H1 (cell line): ENCODE measurements at regions not wholly inside any gene's neighbourhood (a gene's known extent, or its start where the extent isn't known, plus 50 kb on each side); places are given as distances from the start of the nearest gene placed in this dataset.

Experiments
- CTCF ChIA-PET: fragments of 300-600 bp; sonication (Branson Sonifier 250); formaldehyde crosslinking; loops from one replicate; lab custom pipeline; 2021; ENCODE audit not compliant: partially characterized antibody; lab: Charles Lee
- POLR2A ChIA-PET: fragments of 300-600 bp; sonication (Branson Sonifier 250); formaldehyde crosslinking; loops from one replicate; lab custom pipeline; 2021; ENCODE audit warnings: inconsistent platforms; ENCODE audit not compliant: partially characterized antibody; lab: Charles Lee
- DNase-seq, 2 experiments: peaks; one replicate each; pipeline versions ENCODE4 v3.0.0 to v3.0.0-alpha.2; 2010 to 2022; ENCODE audit warnings: low spot score in 2 of 2, low read depth in 1 of 2, mixed read lengths in 1 of 2
- FAIRE-seq: peaks from 2 replicates; lab custom pipeline; 2011; peaks lifted over from hg19 to GRCh38; lab: Jason Lieb, UNC
- H2AFZ ChIP-seq: 2 replicates; pipeline ENCODE4 v1.8.1; 2012; ENCODE audit warnings: low read length, inconsistent platforms
- H2AK5ac ChIP-seq: 2 replicates; pipeline ENCODE4 v1.6.1; 2013; ENCODE audit warnings: low read depth, low read length
- H2BK120ac ChIP-seq: replicated peaks from 2 replicates; pipeline ENCODE3; 2013; ENCODE audit warnings: low read depth, low read length, inconsistent platforms
- H2BK12ac ChIP-seq: 2 replicates; pipeline ENCODE4 v1.6.1; 2013; ENCODE audit warnings: low read depth, low read length
- H2BK15ac ChIP-seq: 2 replicates; pipeline ENCODE4 v1.6.1; 2013; ENCODE audit warnings: low read length
- H2BK20ac ChIP-seq: 2 replicates; pipeline ENCODE4 v1.6.1; 2013; ENCODE audit warnings: low read length
- H2BK5ac ChIP-seq: 2 replicates; pipeline ENCODE4 v1.6.1; 2013; ENCODE audit warnings: low read depth, low read length
- H3K14ac ChIP-seq: 2 replicates; pipeline ENCODE4 v1.6.1; 2013; ENCODE audit warnings: inconsistent platforms; ENCODE audit not compliant: insufficient read length
- H3K18ac ChIP-seq: 2 replicates; pipeline ENCODE4 v1.6.1; 2013; ENCODE audit warnings: low read length; ENCODE audit errors: extremely low read depth
- H3K23ac ChIP-seq: 2 replicates; pipeline ENCODE4 v1.6.1; 2013; ENCODE audit warnings: inconsistent platforms; ENCODE audit not compliant: insufficient read length
- H3K23me2 ChIP-seq: 2 replicates; pipeline ENCODE4 v1.6.1; 2013; ENCODE audit warnings: low read depth, low read length
- H3K27ac ChIP-seq: 2 replicates; pipeline ENCODE4 v1.6.1; 2011; ENCODE audit warnings: low read depth, low read length, inconsistent platforms
- H3K27me3 ChIP-seq, 4 experiments: replicated peaks in 1 of 4; 1 replicate in 1 of 4; 2 replicates in 3 of 4; pipeline versions ENCODE4 v1.6.1 to v1.8.1; 2011 to 2013; ENCODE audit warnings: low read length in 3 of 4, mild to moderate bottlenecking in 3 of 4, inconsistent platforms in 2 of 4, mixed read lengths in 2 of 4, moderate library complexity in 1 of 4; ENCODE audit not compliant: control insufficient read depth in 3 of 4, insufficient read depth in 3 of 4; ENCODE audit errors: extremely low read depth in 1 of 4
- H3K36me3 ChIP-seq, 4 experiments: 2 replicates each; pipeline versions ENCODE4 v1.6.1 to v1.8.1; 2011 to 2013; ENCODE audit warnings: mild to moderate bottlenecking in 4 of 4, low read length in 3 of 4, moderate library complexity in 2 of 4, control low read depth in 1 of 4, inconsistent platforms in 1 of 4; ENCODE audit not compliant: insufficient read depth in 4 of 4, control insufficient read depth in 2 of 4
- H3K4ac ChIP-seq: replicated peaks from 2 replicates; pipeline ENCODE3; 2013; ENCODE audit warnings: low read length, low read depth, mixed read lengths, inconsistent platforms; ENCODE audit not compliant: insufficient read length
- H3K4me1 ChIP-seq, 4 experiments: replicated peaks in 1 of 4; 1 replicate in 1 of 4; 2 replicates in 3 of 4; pipeline versions ENCODE4 v1.6.1 to v1.8.1; 2011 to 2013; ENCODE audit warnings: low read length in 3 of 4, inconsistent platforms in 2 of 4, mixed read lengths in 1 of 4; ENCODE audit not compliant: insufficient read depth in 4 of 4, control insufficient read depth in 3 of 4
- H3K4me2 ChIP-seq, 2 experiments: 2 replicates each; pipeline versions ENCODE4 v1.6.1 to v1.8.1; 2011 to 2013; ENCODE audit warnings: low read depth in 2 of 2, low read length in 2 of 2, control low read depth in 1 of 2, inconsistent platforms in 1 of 2, mild to moderate bottlenecking in 1 of 2; ENCODE audit not compliant: insufficient read depth in 1 of 2
- H3K4me3 ChIP-seq, 4 experiments: fragments of 200-600, 300-600 bp in 1 of 4; sonication (generic), shearing (Covaris generic), sonication (Bioruptor Twin) in 1 of 4; 2 replicates each; pipeline versions ENCODE4 v1.5.1 to v1.8.1; 2011 to 2016; ENCODE audit warnings: low read length in 4 of 4, low read depth in 3 of 4, control low read depth in 2 of 4, inconsistent platforms in 2 of 4, mild to moderate bottlenecking in 2 of 4, mixed read lengths in 1 of 4, moderate library complexity in 1 of 4; ENCODE audit not compliant: insufficient read depth in 2 of 4; ENCODE audit errors: extremely low read depth in 1 of 4
- H3K56ac ChIP-seq: replicated peaks from 2 replicates; pipeline ENCODE3; 2013; ENCODE audit warnings: low read depth, mild to moderate bottlenecking, mixed read lengths, low read length, inconsistent platforms; ENCODE audit not compliant: insufficient read length
- H3K79me1 ChIP-seq: 2 replicates; pipeline ENCODE4 v1.6.1; 2013; ENCODE audit warnings: low read depth, low read length, control low read depth
- H3K79me2 ChIP-seq, 2 experiments: 2 replicates each; pipeline versions ENCODE4 v1.6.1 to v1.8.1; 2012 to 2013; ENCODE audit warnings: low read length in 2 of 2, mild to moderate bottlenecking in 2 of 2, inconsistent platforms in 1 of 2; ENCODE audit not compliant: insufficient read depth in 2 of 2, control insufficient read depth in 1 of 2
- H3K9ac ChIP-seq, 4 experiments: replicated peaks in 1 of 4; 1 replicate in 1 of 4; 2 replicates in 3 of 4; pipeline versions ENCODE4 v1.6.1 to v1.8.1; 2011 to 2013; ENCODE audit warnings: low read depth in 3 of 4, low read length in 3 of 4, control low read depth in 2 of 4, mild to moderate bottlenecking in 2 of 4, moderate library complexity in 2 of 4, inconsistent platforms in 1 of 4; ENCODE audit errors: extremely low read depth in 1 of 4
- H3K9me3 ChIP-seq, 2 experiments: 2 replicates each; pipeline versions ENCODE4 v1.6.1 to v1.8.1; 2012 to 2013; ENCODE audit warnings: mild to moderate bottlenecking in 2 of 2, moderate library complexity in 2 of 2, control low read depth in 1 of 2, inconsistent platforms in 1 of 2, low read depth in 1 of 2, low read length in 1 of 2, mixed read lengths in 1 of 2; ENCODE audit not compliant: insufficient read depth in 2 of 2
- H4K20me1 ChIP-seq, 2 experiments: replicated peaks in 1 of 2; 2 replicates each; pipeline versions ENCODE3 to v1.8.1; 2011 to 2013; ENCODE audit warnings: inconsistent platforms in 2 of 2, low read length in 2 of 2, mild to moderate bottlenecking in 1 of 2; ENCODE audit not compliant: insufficient read depth in 2 of 2, control insufficient read depth in 1 of 2
- H4K5ac ChIP-seq: 2 replicates; pipeline ENCODE4 v1.6.1; 2013; ENCODE audit warnings: low read length, low read depth, mixed read lengths, inconsistent platforms; ENCODE audit not compliant: insufficient read length
- H4K8ac ChIP-seq: 2 replicates; pipeline ENCODE4 v1.8.0; 2013; ENCODE audit warnings: mild to moderate bottlenecking, moderate library complexity, low read length, inconsistent platforms; ENCODE audit not compliant: insufficient read depth; ENCODE audit errors: extremely low read depth
- H4K91ac ChIP-seq: replicated peaks from 2 replicates; pipeline ENCODE3; 2013; ENCODE audit warnings: low read length, mixed read lengths, inconsistent platforms; ENCODE audit not compliant: insufficient read length
- POLR2A ChIP-seq, 2 experiments: IDR thresholded peaks; 1 replicate in 1 of 2; 2 replicates in 1 of 2; pipeline ENCODE4 v1.6.1; 2011; ENCODE audit warnings: low read depth in 2 of 2, low read length in 2 of 2, mild to moderate bottlenecking in 2 of 2; ENCODE audit errors: control extremely low read depth in 1 of 2
- TAF7 ChIP-seq: optimal IDR thresholded peaks from 2 replicates; pipeline ENCODE3; 2011; ENCODE audit warnings: low read depth, mild to moderate bottlenecking, inconsistent platforms, low read length, moderate library complexity, borderline replicate concordance
- TEAD4 ChIP-seq: IDR thresholded peaks from 2 replicates; pipeline ENCODE4 v1.6.1; 2012; ENCODE audit warnings: low read depth, low read length, inconsistent platforms, mixed read lengths
- YY1 ChIP-seq: IDR thresholded peaks from 2 replicates; pipeline ENCODE4 v1.6.1; 2011; ENCODE audit warnings: low read depth, mild to moderate bottlenecking, low read length
- WGBS, 2 experiments: shearing (Covaris generic) in 1 of 2; methylation state at CpG; one replicate each; pipeline versions ENCODE4 v1.1.6 to v1.1.7; 2013 to 2015; ENCODE audit warnings: low lambda C conversion rate in 2 of 2, mixed read lengths in 2 of 2, inconsistent platforms in 1 of 2, low coverage in 1 of 2, missing lambda C conversion rate in 1 of 2; ENCODE audit not compliant: insufficient replicate concordance in 2 of 2, insufficient coverage in 1 of 2, insufficient read length in 1 of 2; ENCODE audit errors: extremely low coverage in 1 of 2, missing lambda C conversion rate in 1 of 2; 5-methylcytosine and 5-hydroxymethylcytosine counted together

DNA sequence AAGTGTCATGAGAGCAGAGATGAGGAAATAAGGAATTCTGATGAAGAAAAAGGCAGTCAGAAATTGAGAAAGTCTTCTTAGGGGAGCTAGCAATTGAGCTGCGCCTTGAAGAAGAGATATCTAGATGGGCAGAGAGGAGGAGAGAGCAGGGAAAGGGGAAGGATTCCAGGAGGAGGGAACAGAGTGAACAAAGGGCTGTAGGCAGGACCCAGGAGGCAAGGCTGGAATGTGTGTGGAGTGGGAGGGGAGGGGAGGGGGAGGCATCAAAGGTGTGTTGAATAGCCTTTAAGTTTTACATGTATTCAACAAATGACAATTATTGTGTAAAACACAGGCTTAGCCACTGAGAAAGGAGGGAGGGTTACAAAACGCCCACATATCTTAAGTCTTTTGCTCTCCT is 164.5 kb downstream of the TDRD15 start:
- H3K18ac ChIP-seq, result no peak overlapping the region
- TF ChIP-seq POLR2A (IDR thresholded peaks at IDR 0.05; ENCODE audit: control extremely low read depth in 1 of 2, low read depth in 2 of 2, low read length in 2 of 2) (no peak), TEAD4 (peak; percentile 85), YY1 (no peak), TAF7 (no peak)
- H2BK5ac ChIP-seq, result no peak overlapping the region; the same call in 1 of the 2 replicates
- no peaks in the 10 kb centered on the region for H3K23me2 ChIP-seq
- no peak overlapping the region for H4K5ac ChIP-seq
- H3K4me2 ChIP-seq, result peak overlapping the region in 1 of 2 experiments; percentile 21; a peak in 2 of 4 replicates
- H2BK20ac ChIP-seq, result no peak overlapping the region; the same call in 1 of the 2 replicates
- no peaks in the 10 kb centered on the region for H3K36me3 ChIP-seq
- CTCF ChIA-PET, result interaction anchor here (1.0 to 2.0 kb wide), 2 partner anchors 27 to 29 kb away, joined by 3 to 9 read pairs; no protein-coding TSS in a partner anchor
- H3K9ac ChIP-seq, result no peak overlapping the region
- H2BK12ac ChIP-seq, result no peak overlapping the region; the same call in 1 of the 2 replicates
- DNase-seq, result no peak
- POLR2A ChIA-PET, result no interaction called here
- WGBS, 2 experiments, result 77% methylated on average over 2 of the region's 2 CpGs; no CpG with 5 or more reads in 1 of the 2 experiments
- H3K4me3 ChIP-seq, result no peak overlapping the region
- H4K20me1 ChIP-seq, result no peaks in the 10 kb centered on the region
- no peak for FAIRE-seq
- no peak overlapping the region for H3K27ac ChIP-seq
- no peak overlapping the region for H3K56ac ChIP-seq
- no peak overlapping the region for H2BK15ac ChIP-seq
- H2AFZ ChIP-seq, result no peak overlapping the region
- H3K23ac ChIP-seq, result no peak overlapping the region
- peaks cover 0 to 8% (median 6%) of the 10 kb centered on the region in 4 experiments; a peak in 4 of 7 replicates for H3K4me1 ChIP-seq
- no peak overlapping the region for H3K14ac ChIP-seq
- no peak overlapping the region for H2BK120ac ChIP-seq
- H4K91ac ChIP-seq, result no peak overlapping the region
- no peak overlapping the region for H3K4ac ChIP-seq
- no peaks in the 10 kb centered on the region for H3K79me1 ChIP-seq
- H3K9me3 ChIP-seq, result no peaks in the 10 kb centered on the region
- H4K8ac ChIP-seq, result no peak overlapping the region
- H3K27me3 ChIP-seq, result no peaks in the 10 kb centered on the region
- no peak overlapping the region; the same call in 1 of the 2 replicates for H2AK5ac ChIP-seq
- no peaks in the 10 kb centered on the region for H3K79me2 ChIP-seq
